B cell (primary cell): ENCODE measurements at regions not wholly inside any gene's neighbourhood (a gene's known extent, or its start where the extent isn't known, plus 50 kb on each side); places are given as distances from the start of the nearest gene placed in this dataset.

Experiments
- EZH2 ChIP-seq: IDR thresholded peaks from 2 replicates; pipeline ENCODE4 v1.6.1; 2012; ENCODE audit warnings: borderline replicate concordance, low read depth, mild to moderate bottlenecking, moderate library complexity, low read length; ENCODE audit not compliant: insufficient read depth, poor library complexity, severe bottlenecking
- TF ChIP-seq, protein P1 (sequence below): fragments of 200-600 bp; IDR thresholded peaks from one replicate; pipeline ENCODE4 v1.8.0; 2022; ENCODE audit warnings: antibody characterized with exemption, mild to moderate bottlenecking

DNA sequence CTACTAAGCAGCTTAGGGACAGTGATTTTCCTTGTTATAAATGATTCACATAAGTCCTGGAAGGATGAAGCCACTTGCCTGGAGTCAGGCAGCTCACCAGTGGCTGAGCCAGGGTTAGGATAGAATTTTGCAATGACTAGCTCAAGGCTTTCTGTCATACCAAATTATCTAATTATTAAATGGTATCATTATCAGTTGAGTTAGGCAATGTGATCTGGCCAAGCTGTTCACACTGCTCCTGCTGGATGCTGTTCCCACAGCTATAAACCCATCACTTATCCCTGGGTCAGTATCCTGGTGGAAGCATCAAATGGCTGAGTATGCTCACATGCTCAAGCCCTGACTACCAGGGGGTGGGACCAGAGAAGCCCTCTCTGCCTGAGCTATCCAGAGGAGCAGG lies 235.2 kb downstream of the MTX2 start:
- no peak for TF ChIP-seq EZH2
- TF ChIP-seq, protein P1, sequence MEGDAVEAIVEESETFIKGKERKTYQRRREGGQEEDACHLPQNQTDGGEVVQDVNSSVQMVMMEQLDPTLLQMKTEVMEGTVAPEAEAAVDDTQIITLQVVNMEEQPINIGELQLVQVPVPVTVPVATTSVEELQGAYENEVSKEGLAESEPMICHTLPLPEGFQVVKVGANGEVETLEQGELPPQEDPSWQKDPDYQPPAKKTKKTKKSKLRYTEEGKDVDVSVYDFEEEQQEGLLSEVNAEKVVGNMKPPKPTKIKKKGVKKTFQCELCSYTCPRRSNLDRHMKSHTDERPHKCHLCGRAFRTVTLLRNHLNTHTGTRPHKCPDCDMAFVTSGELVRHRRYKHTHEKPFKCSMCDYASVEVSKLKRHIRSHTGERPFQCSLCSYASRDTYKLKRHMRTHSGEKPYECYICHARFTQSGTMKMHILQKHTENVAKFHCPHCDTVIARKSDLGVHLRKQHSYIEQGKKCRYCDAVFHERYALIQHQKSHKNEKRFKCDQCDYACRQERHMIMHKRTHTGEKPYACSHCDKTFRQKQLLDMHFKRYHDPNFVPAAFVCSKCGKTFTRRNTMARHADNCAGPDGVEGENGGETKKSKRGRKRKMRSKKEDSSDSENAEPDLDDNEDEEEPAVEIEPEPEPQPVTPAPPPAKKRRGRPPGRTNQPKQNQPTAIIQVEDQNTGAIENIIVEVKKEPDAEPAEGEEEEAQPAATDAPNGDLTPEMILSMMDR = no peak
